Activated CD8-positive, alpha-beta memory T cell treated with anti-CD3 and anti-CD28 coated beads, Interleukin-2, amount 50 U/mL, for 24 hours (primary cell): ENCODE measurements at regions not wholly inside any gene's neighbourhood (a gene's known extent, or its start where the extent isn't known, plus 50 kb on each side); places are given as distances from the start of the nearest gene placed in this dataset.
"Not testable (repeated sequence)": the region's sequence is repeated elsewhere in the genome, so short reads cannot be mapped to it uniquely, and the experiment has no call there.

Experiments
- DNase-seq: peaks from one replicate; pipeline ENCODE4 v3.0.0-alpha.2; 2020; ENCODE audit errors: extremely low read depth

DNA sequence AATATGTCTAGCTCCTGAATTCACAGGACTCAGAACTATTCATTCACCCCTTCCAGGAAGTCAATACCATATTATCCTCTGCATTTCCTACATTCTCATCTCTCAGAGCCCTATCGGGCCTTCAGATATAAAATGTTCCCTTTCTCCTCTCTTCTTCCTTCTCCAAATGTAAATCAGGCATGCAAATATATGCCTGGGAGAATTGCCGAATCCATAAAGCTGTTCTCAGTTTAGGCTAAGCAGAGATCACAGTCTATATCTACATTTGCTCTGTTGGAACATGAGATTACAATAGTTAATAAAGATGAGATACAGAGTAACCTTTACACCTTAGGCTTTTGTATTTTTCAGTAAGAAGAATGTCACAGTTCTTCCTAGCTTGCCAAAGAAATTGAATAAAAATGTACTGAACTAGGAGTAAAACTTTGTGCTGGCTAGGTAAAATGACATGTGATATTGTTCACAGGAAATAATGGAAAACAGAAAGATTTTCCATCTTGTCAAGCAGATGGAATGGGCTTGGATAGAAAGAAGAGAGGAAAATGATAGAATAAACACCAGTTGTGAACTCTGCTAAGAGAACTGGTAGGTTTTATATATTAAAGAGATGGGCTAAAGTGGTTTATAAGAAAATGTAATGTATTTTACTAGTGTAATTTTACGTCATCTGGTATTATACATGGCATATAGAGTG lies 161.5 kb downstream of the NRIP1 start:
- DNase-seq = no peak

DNA sequence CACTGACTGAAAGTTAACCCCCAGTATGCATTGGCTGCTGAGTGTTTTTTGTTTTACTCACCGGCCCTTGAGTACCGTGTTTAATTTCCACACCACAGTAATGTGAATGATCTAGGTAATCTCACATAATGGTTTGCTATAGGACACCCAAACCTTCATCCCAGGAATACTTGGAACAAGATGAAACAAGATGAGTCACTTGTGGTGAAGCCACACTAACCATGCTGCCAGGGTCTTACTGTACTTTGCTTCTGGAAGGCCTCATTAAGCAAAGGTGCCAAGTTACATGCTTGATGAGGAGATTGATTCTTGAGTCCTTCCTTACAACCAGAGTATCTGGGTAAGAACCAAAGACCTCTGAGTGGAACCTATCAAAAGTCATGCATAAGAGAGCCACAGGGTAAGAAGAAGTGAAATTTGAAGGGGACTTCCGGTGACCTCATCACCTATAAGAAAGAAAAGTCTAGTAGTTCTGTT lies 163.3 kb downstream of the NRIP1 start:
- DNase-seq = no peak

DNA sequence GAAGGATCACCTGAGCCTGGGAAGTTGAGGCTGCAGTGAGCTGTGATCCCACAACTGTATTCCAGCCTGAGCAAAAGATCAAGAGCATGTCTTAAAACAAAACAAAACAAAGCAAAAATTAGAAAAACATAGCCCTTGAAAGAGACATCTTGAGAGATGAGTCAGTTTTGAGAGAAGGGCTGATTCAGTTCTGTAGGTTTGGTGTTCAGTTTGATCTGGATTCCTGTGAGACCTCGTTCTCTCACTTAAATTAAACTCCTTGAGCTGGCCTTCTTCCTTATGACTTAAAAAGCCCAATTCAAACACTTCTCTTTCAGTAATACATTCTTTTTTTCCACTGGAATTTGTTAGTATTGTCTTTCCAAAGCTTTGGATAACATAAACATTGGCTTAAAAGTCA lies 164.2 kb downstream of the NRIP1 start:
- no peak for DNase-seq

DNA sequence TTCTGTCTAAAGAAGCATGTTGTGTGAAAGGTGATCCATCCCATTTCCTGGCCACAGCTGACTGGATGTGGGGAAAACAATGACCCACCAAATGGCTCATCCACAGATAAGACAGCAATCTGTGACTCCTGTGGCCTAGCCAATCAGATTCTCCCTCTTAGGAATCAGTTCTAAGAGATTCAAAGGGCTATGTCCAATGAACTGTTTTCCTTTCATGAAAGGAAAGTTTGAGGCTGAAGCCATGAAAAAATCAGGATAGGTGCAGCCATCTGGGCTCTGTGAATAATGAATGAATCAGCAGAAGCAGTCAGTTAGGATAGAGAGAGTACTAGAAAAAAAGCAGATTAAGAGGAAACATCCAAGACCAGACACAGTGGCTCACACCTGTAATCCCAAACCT lies 164.7 kb downstream of the NRIP1 start:
- DNase-seq = no peak

DNA sequence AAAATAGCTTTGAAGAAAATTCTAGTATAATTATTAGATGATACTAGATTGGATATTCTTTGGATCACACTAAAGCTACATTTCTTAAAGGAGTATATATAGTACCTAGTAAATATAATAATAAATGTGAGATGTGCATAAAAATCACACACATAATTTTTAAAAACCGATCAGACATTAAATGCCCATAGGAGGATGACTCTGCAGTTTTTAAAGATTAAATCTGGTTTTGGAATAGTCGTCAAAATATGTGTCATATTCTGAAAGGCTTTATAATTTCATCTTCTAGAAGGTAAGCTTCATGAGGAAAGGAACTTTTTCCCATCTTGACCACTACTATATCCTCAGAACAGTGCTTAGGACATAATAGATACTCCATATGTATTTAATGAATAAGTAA lies 169.0 kb downstream of the NRIP1 start:
- DNase-seq = no peak

DNA sequence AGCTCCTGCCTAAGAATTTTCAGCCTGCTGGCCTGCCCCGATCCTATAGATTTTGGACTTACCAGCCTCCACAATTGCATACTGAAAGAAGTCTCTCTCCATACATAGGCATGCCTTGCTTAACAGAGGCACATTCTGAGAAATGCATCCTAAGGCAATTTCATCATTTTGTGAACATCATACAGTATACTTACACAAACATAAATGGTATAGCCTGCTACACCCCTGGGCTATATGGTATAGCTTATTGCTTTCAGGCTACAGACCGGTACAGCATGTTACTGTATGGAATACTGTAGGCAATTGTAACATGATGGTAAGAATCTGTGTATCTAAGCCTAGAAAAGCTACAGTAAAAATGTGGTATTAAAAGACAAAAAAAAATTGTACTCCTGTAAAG lies 174.7 kb downstream of the NRIP1 start:
- DNase-seq = no peak

DNA sequence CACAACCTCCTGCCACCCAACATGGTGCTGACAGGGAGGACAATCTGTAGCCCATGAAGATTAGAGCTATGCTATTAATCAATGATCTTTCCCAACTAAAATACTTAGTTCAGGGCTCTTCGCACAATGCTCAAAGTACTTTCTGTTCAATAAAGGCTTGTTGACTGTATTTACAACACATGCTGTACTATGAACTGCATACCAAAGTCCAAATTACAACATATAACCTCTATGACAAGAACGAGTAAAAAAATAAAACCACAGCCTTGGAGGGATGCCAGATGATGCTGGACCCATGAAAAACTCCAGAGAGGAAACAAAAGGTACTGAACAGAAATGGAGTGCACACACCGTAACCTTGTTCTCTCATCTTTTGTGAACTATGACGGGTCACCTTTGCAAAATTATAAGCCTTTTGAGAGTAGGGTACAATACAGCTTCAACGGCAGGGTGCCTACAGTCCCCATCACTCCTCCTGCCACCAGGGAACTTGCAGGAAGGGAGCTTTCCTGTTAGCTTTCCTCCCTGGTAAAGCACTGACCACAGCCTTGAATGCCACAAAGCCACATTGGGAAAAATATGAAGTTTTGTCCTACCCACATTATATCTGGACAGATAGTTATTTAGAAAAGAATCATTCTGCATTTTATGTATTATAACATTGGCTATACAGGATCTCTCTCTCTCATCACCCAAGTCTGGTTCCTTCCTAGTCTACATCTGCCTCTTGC lies 175.6 kb downstream of the NRIP1 start:
- no peak for DNase-seq

DNA sequence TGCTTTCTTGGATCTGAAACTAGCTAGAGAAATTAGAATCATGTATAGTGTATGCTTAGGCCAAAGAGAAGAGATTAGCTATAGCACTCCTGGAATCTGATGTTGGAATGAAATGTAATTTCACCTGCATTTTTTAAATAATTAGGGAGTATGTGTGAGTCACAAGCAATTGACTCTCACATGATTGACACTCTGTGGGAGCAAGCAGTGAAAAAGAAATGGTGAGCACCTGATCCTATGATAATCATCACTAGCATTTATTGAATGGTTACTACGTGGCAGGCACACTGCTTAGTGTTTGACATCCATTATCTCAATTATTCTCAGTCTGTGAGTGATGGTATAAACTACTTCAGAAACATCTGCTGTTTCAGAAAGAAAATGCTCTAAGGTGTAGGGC lies 176.6 kb downstream of the NRIP1 start:
- DNase-seq = no peak

DNA sequence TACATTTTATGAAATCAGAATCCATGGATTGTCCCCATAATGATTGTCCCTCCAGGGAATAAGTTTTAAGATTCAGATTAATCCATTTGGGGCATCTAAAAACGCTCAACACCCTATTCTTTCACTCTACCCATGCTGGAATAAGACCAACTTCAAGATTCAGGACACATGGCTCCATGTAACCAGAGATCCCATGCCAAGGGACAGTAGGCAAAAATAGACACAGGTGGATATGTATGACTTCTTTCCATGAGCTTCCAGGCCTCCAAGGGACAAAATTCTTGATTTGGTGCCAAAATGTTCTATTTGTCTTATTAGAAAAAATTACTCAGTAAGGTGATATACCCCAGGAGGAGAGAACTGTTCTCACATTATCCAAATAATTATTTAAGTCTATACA lies 178.8 kb downstream of the NRIP1 start:
- DNase-seq = no peak

DNA sequence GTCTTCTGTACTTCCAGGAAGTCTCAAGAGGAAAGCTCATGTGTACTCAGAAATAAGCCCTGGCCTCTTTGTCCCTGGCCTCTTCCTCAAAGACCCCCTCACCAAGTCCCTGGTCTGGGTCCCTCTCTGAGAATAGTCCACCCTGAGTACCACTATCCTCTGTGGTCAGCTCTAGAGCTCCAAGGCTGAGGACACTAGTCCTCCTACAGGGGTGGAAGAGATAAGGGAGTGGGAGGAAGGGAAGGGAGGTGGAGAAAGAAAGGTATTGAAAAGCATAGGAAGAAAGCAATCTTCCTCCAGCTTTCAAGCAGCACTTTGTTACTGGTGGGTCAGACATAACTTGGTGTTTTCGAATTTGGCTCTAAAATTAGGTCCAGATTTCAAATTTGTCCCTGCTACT lies 181.4 kb downstream of the NRIP1 start:
- DNase-seq = no peak

DNA sequence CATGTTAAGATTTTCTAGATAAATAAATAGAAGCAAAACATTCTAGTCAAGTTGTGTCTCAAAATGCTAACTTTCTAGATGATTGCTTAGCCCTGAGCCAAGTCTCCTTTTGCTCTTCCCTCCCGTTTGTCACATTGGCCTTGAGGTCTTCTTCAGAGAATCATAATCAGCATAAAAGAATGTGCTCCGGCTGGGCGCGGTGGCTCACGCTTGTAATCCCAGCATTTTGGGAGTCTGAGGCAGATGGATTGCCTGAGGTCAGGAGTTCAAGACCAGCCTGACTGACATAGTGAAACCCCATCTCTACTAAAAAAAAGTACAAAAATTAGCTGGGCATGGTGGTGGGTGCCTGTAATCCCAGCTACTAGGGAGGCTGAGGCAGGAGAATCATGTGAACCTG lies 182.3 kb downstream of the NRIP1 start:
- not testable (repeated sequence) for DNase-seq

DNA sequence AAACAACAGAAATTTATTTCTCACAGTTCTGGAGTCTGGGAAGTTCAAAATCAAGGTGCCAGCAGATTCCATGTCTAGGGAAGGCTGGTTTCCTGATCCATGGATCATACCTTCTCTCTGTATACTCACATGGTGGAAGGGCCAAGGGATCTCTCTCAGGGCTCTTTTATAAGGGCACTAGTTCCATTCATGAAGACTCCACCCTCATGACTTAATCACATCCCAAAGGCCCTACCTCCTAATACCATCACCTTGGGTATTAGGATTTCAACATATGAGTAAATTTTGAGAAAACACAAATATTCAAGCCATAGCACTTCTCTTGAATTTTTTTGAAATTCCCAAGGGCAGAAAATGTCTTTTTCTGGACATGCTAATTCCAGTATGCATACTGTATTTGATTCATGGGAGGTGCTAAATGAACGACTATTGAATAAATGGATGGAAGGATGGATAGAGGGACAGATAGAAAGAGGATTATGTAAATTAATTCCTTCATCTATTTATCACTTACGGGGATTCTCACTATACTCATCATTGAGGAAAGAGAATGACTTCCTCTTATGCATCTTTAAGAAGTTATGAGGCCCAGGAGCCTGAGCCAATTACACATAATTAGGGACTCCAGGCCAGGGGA lies 182.8 kb downstream of the NRIP1 start:
- no peak for DNase-seq

DNA sequence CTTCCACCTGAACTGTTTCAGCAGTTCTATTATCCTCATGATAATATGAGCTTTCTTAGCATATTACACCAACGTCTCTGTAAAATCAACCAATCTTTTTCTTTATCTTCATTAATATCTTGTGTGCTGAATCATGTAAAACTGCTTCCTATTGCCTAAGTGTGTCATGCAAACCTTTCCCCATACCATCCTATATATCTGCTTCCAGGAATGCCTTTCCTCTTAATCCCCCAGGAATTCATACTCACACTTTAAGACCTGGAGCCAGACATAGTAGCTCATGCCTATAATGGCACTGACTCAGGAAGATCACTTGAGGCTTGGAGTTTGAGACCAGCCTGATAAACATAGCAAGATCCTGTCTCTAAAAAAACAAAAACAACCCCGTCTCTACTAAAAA lies 183.9 kb downstream of the NRIP1 start:
- DNase-seq = no peak

DNA sequence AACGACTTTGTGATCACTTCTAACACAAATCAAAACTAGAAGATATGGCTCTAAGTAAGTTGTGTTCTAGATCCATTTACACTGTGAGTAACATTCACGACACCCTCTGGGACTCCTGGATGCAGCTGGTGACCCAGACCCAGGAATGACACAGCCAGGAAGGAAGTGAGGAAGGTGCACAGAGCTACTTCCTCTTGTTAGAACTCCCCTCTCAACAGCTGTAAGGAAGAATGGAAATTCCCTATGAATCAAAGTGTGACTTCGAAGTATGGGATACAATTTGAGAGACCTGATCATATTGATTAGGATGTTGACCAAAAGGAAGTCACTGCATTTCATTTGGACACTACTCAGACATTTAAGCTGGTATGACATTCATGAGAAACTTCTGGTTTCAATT lies 185.3 kb downstream of the NRIP1 start:
- no peak for DNase-seq

DNA sequence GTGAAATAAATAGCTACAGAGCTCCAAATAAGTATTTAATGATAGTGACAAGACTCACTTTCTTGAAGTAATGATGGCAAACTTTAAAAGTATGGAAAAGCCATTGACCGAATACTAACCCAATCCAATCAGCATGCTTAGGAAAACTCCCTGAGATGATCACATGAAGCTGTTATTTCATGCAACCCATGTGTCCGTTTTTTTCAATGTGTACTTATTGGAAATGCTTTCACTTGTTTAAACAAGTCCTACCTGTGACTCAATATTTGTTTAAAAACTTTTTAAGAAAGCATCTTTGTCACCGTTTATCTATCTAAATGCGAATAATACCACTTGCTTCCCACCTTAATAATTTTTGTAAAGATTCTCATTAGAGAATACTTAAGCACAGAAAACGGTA lies 185.8 kb downstream of the NRIP1 start:
- no peak for DNase-seq

DNA sequence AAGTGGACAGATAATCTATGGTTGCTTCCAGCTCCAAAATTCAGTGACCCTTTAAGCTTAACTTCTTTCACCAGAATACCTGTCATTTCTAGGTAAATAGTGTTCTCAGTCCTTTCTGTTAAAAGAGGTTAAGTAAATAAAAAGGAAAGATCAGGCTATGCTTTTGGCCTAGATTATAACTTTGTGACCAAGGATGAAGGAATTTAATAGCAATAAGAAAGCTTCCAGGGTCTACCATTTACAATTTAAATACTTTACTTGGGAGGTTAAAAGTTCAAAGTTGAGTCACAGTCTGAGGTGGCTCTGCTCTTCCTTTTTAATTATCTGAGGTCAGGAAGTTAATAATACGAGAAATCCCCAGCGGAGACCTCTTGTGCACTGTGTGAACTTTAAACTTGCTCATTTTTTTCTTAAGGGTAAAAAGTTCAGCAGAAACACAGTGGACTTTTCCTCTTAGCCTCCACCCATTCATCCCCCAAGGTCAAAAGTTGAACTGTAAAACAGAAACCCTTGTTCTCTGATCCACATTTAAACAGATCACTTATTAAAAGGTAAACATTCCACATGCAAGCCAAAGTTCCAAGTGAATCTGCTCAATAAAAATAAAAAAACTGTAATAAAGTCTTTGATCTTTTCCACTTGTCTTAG lies 187.1 kb downstream of the NRIP1 start:
- no peak for DNase-seq

DNA sequence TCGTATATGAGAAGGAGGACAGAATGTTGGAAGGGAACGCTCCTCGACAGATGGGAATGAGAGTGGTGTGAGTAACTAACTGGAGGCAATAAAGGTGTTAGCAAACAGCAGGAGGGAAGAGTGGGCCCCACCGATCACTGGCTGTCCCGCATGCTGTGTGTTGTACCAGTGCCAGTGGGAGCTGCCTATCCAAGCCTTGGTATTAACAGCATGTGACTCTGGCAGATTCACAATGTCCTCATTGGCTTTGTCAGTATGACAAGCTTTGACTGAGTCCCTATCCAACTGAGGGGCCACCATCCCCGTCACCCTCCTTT lies 188.3 kb downstream of the NRIP1 start:
- DNase-seq = no peak

DNA sequence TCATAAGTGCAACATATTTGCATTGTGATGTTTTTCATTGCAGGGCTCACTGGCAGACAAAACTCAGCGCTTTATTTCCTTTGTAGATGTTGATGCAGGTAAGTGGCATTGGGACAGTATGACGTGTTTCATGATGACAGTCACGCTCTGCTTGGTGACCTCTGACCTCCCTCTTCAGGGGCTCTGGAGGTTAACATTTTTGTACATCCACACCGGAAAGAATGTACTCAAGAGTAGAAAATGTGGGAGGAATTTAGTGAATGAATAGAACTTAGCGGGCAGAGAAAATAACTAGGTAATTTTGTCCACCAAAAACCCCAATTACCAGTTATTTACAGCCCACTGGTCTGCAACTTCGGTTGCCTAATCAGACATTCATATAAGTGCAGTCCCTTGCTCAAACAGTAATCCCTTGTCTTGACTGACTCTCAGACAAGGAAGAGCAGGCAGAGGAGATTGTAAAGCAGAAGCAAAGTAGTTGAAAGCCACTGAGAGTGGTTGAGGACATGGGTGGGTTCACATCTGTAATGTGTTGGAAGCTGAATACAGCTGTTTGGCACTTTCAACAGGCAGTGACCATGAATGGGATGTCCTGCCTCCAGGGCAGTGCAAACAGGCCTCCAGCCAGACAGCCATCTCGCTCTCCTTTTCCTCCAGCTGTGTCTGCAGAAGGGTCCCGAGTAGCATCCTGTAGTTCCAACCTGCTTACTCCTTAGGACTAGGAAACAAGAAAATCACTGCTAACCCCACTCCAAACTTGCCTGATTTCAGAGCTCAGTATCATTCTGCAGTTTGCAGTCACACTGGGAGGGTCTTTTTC lies 188.9 kb downstream of the NRIP1 start:
- no peak for DNase-seq

DNA sequence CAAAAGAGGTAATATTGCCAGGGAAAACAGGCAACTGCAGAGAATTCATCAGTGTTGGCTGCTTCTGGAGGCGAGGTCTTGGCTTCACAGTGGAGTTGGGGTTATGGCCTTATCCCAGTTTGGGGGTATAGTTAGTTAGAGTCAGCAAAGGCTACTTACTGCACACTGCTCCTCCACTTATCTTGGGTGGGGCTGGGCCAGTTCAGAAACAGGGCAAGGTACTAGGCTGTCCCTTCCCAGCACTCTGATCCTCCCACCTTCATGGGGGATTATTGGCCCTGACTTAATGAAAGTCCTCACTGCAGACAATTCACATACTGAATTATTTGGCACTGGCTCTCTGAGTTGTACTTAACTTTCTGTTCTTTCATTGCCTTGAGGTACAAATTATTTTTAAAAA lies 189.6 kb downstream of the NRIP1 start:
- no peak for DNase-seq

DNA sequence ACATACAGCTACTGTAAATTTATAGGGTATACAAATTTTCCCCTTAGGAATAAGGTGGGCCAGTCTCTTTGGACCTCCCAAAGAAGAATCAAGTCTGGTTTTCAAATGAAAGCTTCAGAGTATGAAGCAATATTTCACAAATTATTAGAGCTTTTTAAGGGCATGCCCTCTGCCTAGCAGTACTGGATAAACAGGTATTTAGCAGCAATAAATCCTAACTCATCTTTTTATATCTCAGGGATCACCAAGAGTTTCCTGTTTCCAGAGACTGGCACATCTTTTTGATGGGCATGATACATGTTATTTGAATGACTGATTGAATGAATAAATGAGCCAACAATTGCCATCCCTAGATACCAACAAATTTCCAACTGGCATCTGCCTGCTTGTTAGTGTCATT lies 190.4 kb downstream of the NRIP1 start:
- DNase-seq = no peak

DNA sequence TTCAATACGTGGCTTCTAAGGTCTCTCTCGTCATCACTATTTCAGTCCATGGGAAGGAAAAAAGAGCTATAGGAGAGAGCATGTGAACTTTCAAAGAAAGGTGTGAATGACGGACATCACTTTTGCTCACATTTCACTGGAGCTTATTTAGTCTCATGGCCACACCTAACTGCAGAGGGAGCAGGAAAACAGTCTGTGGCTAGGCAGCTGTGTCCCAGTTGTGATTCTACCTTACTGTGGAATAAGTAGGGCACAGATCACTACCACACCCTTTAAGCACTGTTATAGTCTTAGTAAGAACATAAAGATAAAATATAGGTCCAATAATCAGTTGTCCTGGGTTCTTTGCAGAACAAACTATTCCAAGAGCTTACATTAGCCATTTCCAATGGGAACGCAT lies 192.9 kb downstream of the NRIP1 start:
- DNase-seq = no peak

DNA sequence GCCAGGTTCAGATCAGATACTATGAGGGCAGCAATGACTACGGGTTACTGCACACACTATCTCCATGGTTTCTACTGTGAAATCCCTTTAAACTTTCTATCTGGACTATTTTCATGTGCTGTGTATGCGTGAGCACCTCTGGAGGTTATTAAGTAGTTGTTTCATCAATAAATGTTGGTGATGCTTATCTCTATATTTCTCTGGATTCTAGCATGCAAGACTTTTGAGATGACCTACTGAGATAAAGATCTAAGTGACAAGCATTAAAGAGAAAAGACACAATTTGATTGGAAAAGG lies 194.0 kb downstream of the NRIP1 start:
- no peak for DNase-seq
